ENCODE measurements at regions not wholly inside any gene's neighbourhood (a gene's known extent, or its start where the extent isn't known, plus 50 kb on each side); places are given as distances from the start of the nearest gene placed in this dataset.
"Not testable (repeated sequence)": the region's sequence is repeated elsewhere in the genome, so short reads cannot be mapped to it uniquely, and the experiment has no call there.

- no peak for TF ChIP-seq CTCF (IDR thresholded peaks at IDR 0.05)
- TF ChIP-seq ESRRA (CRISPR knock-in tag; IDR thresholded peaks at IDR 0.05; ENCODE audit: borderline replicate concordance) = no peak
- TF ChIP-seq KAT7 (CRISPR knock-in tag; IDR thresholded peaks at IDR 0.05; ENCODE audit: borderline replicate concordance) = no peak
- TF ChIP-seq PREB (CRISPR knock-in tag; IDR thresholded peaks at IDR 0.05; ENCODE audit: borderline replicate concordance) = no peak
- no peak for TF ChIP-seq ZNF423 (CRISPR knock-in tag; IDR thresholded peaks at IDR 0.05)
- no peak for TF ChIP-seq HMGXB4 (CRISPR knock-in tag; IDR thresholded peaks at IDR 0.05)
- no peak for TF ChIP-seq PRRX2 (CRISPR knock-in tag; IDR thresholded peaks at IDR 0.05)
- TF ChIP-seq RORB (CRISPR knock-in tag; IDR thresholded peaks at IDR 0.05) = no peak
Observed at GRCh38 chr5:82586181-82586580, 308.0 kb upstream of the RPS23 start (continued).

GRCh38 chr5:82584631-82585030 is 306.5 kb upstream of the RPS23 start:
- H3K9me3 Mint-ChIP-seq = peaks cover 69% of the 10 kb centered on the region
- no peak for DNase-seq (ENCODE audit: low spot score)
- TF ChIP-seq EMX1 (CRISPR knock-in tag; IDR thresholded peaks at IDR 0.05) (no peak), ZBTB43 (CRISPR knock-in tag; IDR thresholded peaks at IDR 0.05) (no peak), ARID4B (CRISPR knock-in tag; IDR thresholded peaks at IDR 0.05; ENCODE audit: borderline replicate concordance) (no peak), ZNF532 (CRISPR knock-in tag; IDR thresholded peaks at IDR 0.05; ENCODE audit: borderline replicate concordance) (no peak), MXD4 (CRISPR knock-in tag; IDR thresholded peaks at IDR 0.05; ENCODE audit: borderline replicate concordance) (no peak), NFATC4 (CRISPR knock-in tag; IDR thresholded peaks at IDR 0.05) (no peak)
- no peak for ATAC-seq
- ChIA-PET CTCF (no interaction called here), POLR2A (no interaction called here)
- no peak overlapping the region for H3K4me3 Mint-ChIP-seq
- no peaks in the 10 kb centered on the region; the same call in 1 of the 2 replicates for H3K27me3 Mint-ChIP-seq (ENCODE audit: low read depth)
- H3K27ac Mint-ChIP-seq = no peak overlapping the region
- H3K4me1 Mint-ChIP-seq = peaks cover 8% of the 10 kb centered on the region
- H3K36me3 Mint-ChIP-seq = peaks cover 55% of the 10 kb centered on the region

- ATAC-seq; DNase-seq (ENCODE audit: low spot score); H3K27me3 Mint-ChIP-seq (ENCODE audit: low read depth); H3K4me3 Mint-ChIP-seq; CTCF ChIA-PET; H3K4me1 Mint-ChIP-seq; POLR2A ChIA-PET; H3K27ac Mint-ChIP-seq: not testable (repeated sequence)
- Mint-ChIP-seq H3K36me3 (peaks cover 43% of the 10 kb centered on the region), H3K9me3 (peaks cover 61% of the 10 kb centered on the region)
Observed at GRCh38 chr5:82583331-82583730, 305.2 kb upstream of the RPS23 start.
